GM12878 (cell line): ENCODE measurements at regions not wholly inside any gene's neighbourhood (a gene's known extent, or its start where the extent isn't known, plus 50 kb on each side); places are given as distances from the start of the nearest gene placed in this dataset.

Source experiments
- ATAC-seq: fragments of 200-7000 bp; cut with Tn5 transposase; 3 replicates; pipeline ENCODE4 v1.9.1; 2020; ENCODE audit warnings: mild to moderate bottlenecking, moderate library complexity
- BruUV-seq: library from RNA; stranded (reverse); fragments of 400-500 nt; replicated peaks from 2 replicates; lab custom pipeline; 2021; lab: Mats Ljungman, UMichigan
- CTCF ChIA-PET: fragments of 300-600 bp; sonication (Branson Sonifier 250); formaldehyde crosslinking; extraction: SDS; loops from one replicate; lab custom pipeline; 2021; ENCODE audit warnings: inconsistent platforms; lab: Yijun Ruan, JAX
- POLR2A ChIA-PET: fragments of 350-600 bp; formaldehyde crosslinking; extraction: SDS; loops from one replicate; lab custom pipeline; 2021; ENCODE audit warnings: inconsistent platforms; lab: Charles Lee
- RAD21 ChIA-PET: fragments of 300-600 bp; sonication (Branson Sonifier 250); formaldehyde crosslinking; loops from one replicate; lab custom pipeline; 2023; ENCODE audit warnings: antibody characterized with exemption; ENCODE audit not compliant: unreplicated experiment; lab: Charles Lee
- SMC1A ChIA-PET: fragments of 300-600 bp; sonication (Branson Sonifier 250); formaldehyde crosslinking; loops from one replicate; lab custom pipeline; 2023; ENCODE audit not compliant: unreplicated experiment, uncharacterized antibody; lab: Charles Lee
- DNase-seq: peaks from one replicate; pipeline ENCODE4 v3.0.0-alpha.2; 2011; ENCODE audit warnings: low read depth, low spot score
- FAIRE-seq: peaks from 3 replicates; lab custom pipeline; 2011; peaks lifted over from hg19 to GRCh38; lab: Jason Lieb, UNC
- H2AFZ ChIP-seq: 2 replicates; pipeline ENCODE4 v1.6.0; 2011; ENCODE audit warnings: low read depth, low read length, control low read depth; ENCODE audit not compliant: control insufficient read depth
- H3K27ac ChIP-seq: 2 replicates; pipeline ENCODE4 v1.5.1; 2011; ENCODE audit warnings: control low read depth; ENCODE audit not compliant: control insufficient read depth, insufficient read depth
- H3K27me3 ChIP-seq, 2 experiments: replicated peaks in 1 of 2; 2 replicates each; pipeline versions ENCODE4 v1.6.0 to v1.6.1; 2011; ENCODE audit warnings: low read length in 1 of 2; ENCODE audit not compliant: control insufficient read depth in 2 of 2, insufficient read depth in 2 of 2
- H3K36me3 ChIP-seq, 2 experiments: 2 replicates each; pipeline ENCODE4 v1.5.1; 2011; ENCODE audit warnings: low read length in 1 of 2; ENCODE audit not compliant: control insufficient read depth in 2 of 2, insufficient read depth in 2 of 2
- H3K4me1 ChIP-seq: 2 replicates; pipeline ENCODE4 v1.6.1; 2011; ENCODE audit warnings: mild to moderate bottlenecking, low read length, moderate library complexity, mixed read lengths; ENCODE audit not compliant: control insufficient read depth, insufficient read depth
- H3K4me2 ChIP-seq: 2 replicates; pipeline ENCODE4 v1.6.0; 2011; ENCODE audit warnings: control low read depth; ENCODE audit not compliant: control insufficient read depth, insufficient read depth
- H3K4me3 ChIP-seq: fragments of 200-600 bp; sonication (generic); 2 replicates; pipeline ENCODE4 v1.5.1; 2016
- H3K79me2 ChIP-seq: 2 replicates; pipeline ENCODE4 v1.6.0; 2011; ENCODE audit warnings: low read length; ENCODE audit not compliant: control insufficient read depth, insufficient read depth
- H3K9ac ChIP-seq: 2 replicates; pipeline ENCODE4 v1.8.0; 2011; ENCODE audit warnings: low read length, control low read depth, mixed read lengths; ENCODE audit not compliant: control insufficient read depth, insufficient read depth
- H3K9me3 ChIP-seq: replicated peaks from 3 replicates; pipeline ENCODE4 v1.5.1; 2011; ENCODE audit warnings: mild to moderate bottlenecking, low read length; ENCODE audit not compliant: control insufficient read depth, insufficient read depth
- H4K20me1 ChIP-seq: 2 replicates; pipeline ENCODE4 v1.6.0; 2011; ENCODE audit not compliant: control insufficient read depth, insufficient read depth
- JUNB ChIP-seq: IDR thresholded peaks from 2 replicates; pipeline ENCODE4 v1.6.1; 2016; ENCODE audit warnings: antibody characterized with exemption, mild to moderate bottlenecking
- LARP7 ChIP-seq: fragments of 450-650 bp; IDR thresholded peaks from 2 replicates; pipeline ENCODE4 v1.6.1; 2017; ENCODE audit warnings: mild to moderate bottlenecking
- MTA3 ChIP-seq: IDR thresholded peaks from 2 replicates; pipeline ENCODE4 v1.6.1; 2012; ENCODE audit warnings: low read length, inconsistent platforms, borderline replicate concordance
- PAX5 ChIP-seq: IDR thresholded peaks from 2 replicates; pipeline ENCODE4 v1.6.1; 2011; ENCODE audit warnings: low read depth, low read length, borderline replicate concordance
- POLR2AphosphoS2 ChIP-seq: IDR thresholded peaks from 2 replicates; pipeline ENCODE4 v1.6.1; 2011; ENCODE audit warnings: low read depth, mild to moderate bottlenecking, low read length, improper control_type of control experiment, moderate library complexity
- TCF7 ChIP-seq: IDR thresholded peaks from 2 replicates; pipeline ENCODE4 v1.6.1; 2014; ENCODE audit warnings: antibody characterized with exemption, borderline replicate concordance
- WGBS: methylation state at CpG from one replicate; pipeline ENCODE4 v1.1.6; 2016; ENCODE audit warnings: low lambda C conversion rate; ENCODE audit not compliant: insufficient replicate concordance, insufficient coverage; ENCODE audit errors: missing lambda C conversion rate; 5-methylcytosine and 5-hydroxymethylcytosine counted together
- in situ Hi-C: fragments of 300-500 bp; cut with MboI; formaldehyde crosslinking; loops from 9 replicates; pipeline ENCODE4 v1.14.3; 2018; ENCODE audit warnings: mixed read lengths
- intact Hi-C: fragments of 100-400 bp; cut with micrococcal nuclease; formaldehyde crosslinking; loops from one replicate; pipeline ENCODE4 v1.14.2; 2022; ENCODE audit not compliant: unreplicated experiment

GRCh38 chr21:26331205-26331980 lies 160.8 kb upstream of the APP start (continued):
- TF ChIP-seq LARP7: no peak

GRCh38 chr21:26320596-26320995 lies 150.0 kb upstream of the APP start:
- H3K79me2 ChIP-seq: no peaks in the 10 kb centered on the region
- ChIA-PET CTCF (no interaction called here), RAD21 (no interaction called here), POLR2A (no interaction called here), SMC1A (no interaction called here)
- in situ Hi-C loops (no loop called here), intact Hi-C loops (no loop called here)
- no TSS peak for BruUV-seq
- H3K36me3 ChIP-seq: no peaks in the 10 kb centered on the region
- H4K20me1 ChIP-seq: no peaks in the 10 kb centered on the region
- FAIRE-seq (no peak), ATAC-seq (no peak), DNase-seq (no peak)
- H2AFZ ChIP-seq: no peak overlapping the region
- H3K4me2 ChIP-seq: no peak overlapping the region
- H3K9me3 ChIP-seq: no peaks in the 10 kb centered on the region
- no peak overlapping the region for H3K27ac ChIP-seq
- H3K4me1 ChIP-seq: no peaks in the 10 kb centered on the region
- H3K4me3 ChIP-seq: no peak overlapping the region
- no peaks in the 10 kb centered on the region for H3K27me3 ChIP-seq
- 0% methylated on average over 3 of the region's 3 CpGs for WGBS
- H3K9ac ChIP-seq: no peak overlapping the region
- TF ChIP-seq TCF7 (no peak), JUNB (no peak), MTA3 (no peak), PAX5 (no peak)

GRCh38 chr21:26307640-26308039 lies 137.1 kb upstream of the APP start:
- in situ Hi-C loops: no loop called here
- H3K4me3 ChIP-seq: no peak overlapping the region

More at GRCh38 chr21:26307640-26308039, 137.1 kb upstream of the APP start:
- H3K27me3 ChIP-seq: no peaks in the 10 kb centered on the region
- ChIA-PET SMC1A (no interaction called here), CTCF (no interaction called here), RAD21 (no interaction called here), POLR2A (no interaction called here)
- H3K79me2 ChIP-seq: no peaks in the 10 kb centered on the region
- H3K9me3 ChIP-seq: peaks cover 2% of the 10 kb centered on the region; the same call in 1 of the 3 replicates
- no peaks in the 10 kb centered on the region for H3K36me3 ChIP-seq
- no peak for TF ChIP-seq POLR2AphosphoS2
- no peak overlapping the region for H3K9ac ChIP-seq
- DNase-seq: no peak
- H3K4me1 ChIP-seq: no peaks in the 10 kb centered on the region
- H3K4me2 ChIP-seq: no peak overlapping the region
- no TSS peak for BruUV-seq
- intact Hi-C loops: no loop called here
- no peak for ATAC-seq
- no peaks in the 10 kb centered on the region for H4K20me1 ChIP-seq
- FAIRE-seq: no peak
- H3K27ac ChIP-seq: no peak overlapping the region
- no peak overlapping the region for H2AFZ ChIP-seq
- 6% methylated on average over 2 of the region's 2 CpGs for WGBS
